ENCODE measurements at regions not wholly inside any gene's neighbourhood (a gene's known extent, or its start where the extent isn't known, plus 50 kb on each side); places are given as distances from the start of the nearest gene placed in this dataset.

DNA sequence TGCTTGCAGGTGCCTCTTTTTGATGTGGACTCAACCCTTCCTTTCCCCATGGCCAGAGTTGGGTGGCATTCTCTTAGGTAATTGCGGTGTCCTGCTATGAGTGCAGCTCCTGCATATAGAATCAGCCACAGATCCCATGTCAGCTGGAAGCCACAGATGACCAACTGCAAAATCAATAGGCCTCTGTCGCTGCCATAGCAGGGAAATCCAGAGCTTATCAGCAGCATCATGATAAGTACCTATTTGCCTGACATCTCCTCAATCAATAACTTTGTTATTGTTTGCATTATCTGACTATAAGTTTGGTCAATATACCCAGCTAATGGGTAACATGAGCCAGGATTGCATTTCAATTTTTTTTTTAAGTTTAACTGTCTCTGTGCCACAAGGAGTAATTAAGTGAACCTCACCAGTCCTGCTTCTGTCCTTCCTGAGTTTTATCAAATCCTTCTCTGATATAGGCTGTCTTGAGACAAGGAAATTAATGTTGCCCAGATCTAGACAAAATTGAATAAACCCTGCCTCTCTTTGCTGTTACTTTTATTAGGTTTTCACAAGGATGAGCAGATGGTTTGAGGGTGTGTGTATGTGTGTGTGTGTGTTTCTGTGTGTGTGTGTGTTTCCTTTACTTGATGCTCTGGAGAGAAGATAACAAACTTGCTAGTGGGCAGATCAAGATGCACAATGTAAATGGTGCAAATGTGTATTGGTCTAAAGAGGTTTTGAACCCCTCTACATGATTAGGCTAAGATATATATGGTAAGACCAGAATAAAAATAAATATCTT is 59.6 kb upstream of the CREB1 start:
- in situ Hi-C loops (cut with MboI; ENCODE audit: low sequenced_read_pairs), result loop anchor here (5.0 to 10.0 kb wide), 4 partner anchors 308 to 775 kb away; no protein-coding TSS in a partner anchor
- no peak for TF ChIP-seq FOS (IDR thresholded peaks at IDR 0.05; ENCODE audit: low read depth, low read length)
- TF ChIP-seq MAZ (IDR thresholded peaks at IDR 0.05; ENCODE audit: borderline replicate concordance, low read depth, low read length), result no peak
- no peak for TF ChIP-seq NFE2L2 (IDR thresholded peaks at IDR 0.05; ENCODE audit: low read depth, low read length)
- TF ChIP-seq CEBPB (IDR thresholded peaks at IDR 0.05; ENCODE audit: low read depth, low read length), result no peak
- TF ChIP-seq POLR2A (IDR thresholded peaks at IDR 0.05; ENCODE audit: low read depth, low read length), result no peak
- TF ChIP-seq, protein P1, sequence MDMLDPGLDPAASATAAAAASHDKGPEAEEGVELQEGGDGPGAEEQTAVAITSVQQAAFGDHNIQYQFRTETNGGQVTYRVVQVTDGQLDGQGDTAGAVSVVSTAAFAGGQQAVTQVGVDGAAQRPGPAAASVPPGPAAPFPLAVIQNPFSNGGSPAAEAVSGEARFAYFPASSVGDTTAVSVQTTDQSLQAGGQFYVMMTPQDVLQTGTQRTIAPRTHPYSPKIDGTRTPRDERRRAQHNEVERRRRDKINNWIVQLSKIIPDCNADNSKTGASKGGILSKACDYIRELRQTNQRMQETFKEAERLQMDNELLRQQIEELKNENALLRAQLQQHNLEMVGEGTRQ (IDR thresholded peaks at IDR 0.05; ENCODE audit: low read depth, low read length), result no peak
- no peak for TF ChIP-seq RAD21 (IDR thresholded peaks at IDR 0.05; ENCODE audit: low read length)
- no peak for TF ChIP-seq BHLHE40 (IDR thresholded peaks at IDR 0.05; ENCODE audit: low read depth, low read length)
- no peak for TF ChIP-seq MAFK (IDR thresholded peaks at IDR 0.05; ENCODE audit: low read depth, low read length)
- TF ChIP-seq RFX5 (IDR thresholded peaks at IDR 0.05; ENCODE audit: low read depth, low read length), result no peak
- TF ChIP-seq CHD1 (IDR thresholded peaks at IDR 0.05; ENCODE audit: low read depth, low read length), result no peak
- no peak for TF ChIP-seq SMC3 (IDR thresholded peaks at IDR 0.05; ENCODE audit: low read depth, low read length)
- TF ChIP-seq RCOR1 (IDR thresholded peaks at IDR 0.05; ENCODE audit: insufficient replicate concordance, low read length), result no peak
- no peak for TF ChIP-seq MXI1 (IDR thresholded peaks at IDR 0.05; ENCODE audit: borderline replicate concordance, low read depth, low read length)
- TF ChIP-seq, protein P2, sequence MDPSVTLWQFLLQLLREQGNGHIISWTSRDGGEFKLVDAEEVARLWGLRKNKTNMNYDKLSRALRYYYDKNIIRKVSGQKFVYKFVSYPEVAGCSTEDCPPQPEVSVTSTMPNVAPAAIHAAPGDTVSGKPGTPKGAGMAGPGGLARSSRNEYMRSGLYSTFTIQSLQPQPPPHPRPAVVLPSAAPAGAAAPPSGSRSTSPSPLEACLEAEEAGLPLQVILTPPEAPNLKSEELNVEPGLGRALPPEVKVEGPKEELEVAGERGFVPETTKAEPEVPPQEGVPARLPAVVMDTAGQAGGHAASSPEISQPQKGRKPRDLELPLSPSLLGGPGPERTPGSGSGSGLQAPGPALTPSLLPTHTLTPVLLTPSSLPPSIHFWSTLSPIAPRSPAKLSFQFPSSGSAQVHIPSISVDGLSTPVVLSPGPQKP (IDR thresholded peaks at IDR 0.05; ENCODE audit: borderline replicate concordance, low read depth, low read length), result no peak

More for the DNA sequence above, 59.6 kb upstream of the CREB1 start:
- Histone ChIP-seq H3K27ac (ENCODE audit: insufficient read depth, low read length) (no peak overlapping the region), H4K20me1 (ENCODE audit: insufficient read depth, low read length) (no peaks in the 10 kb centered on the region), H3K14ac (replicated peaks; ENCODE audit: low read depth, low read length) (no peak overlapping the region; the same call in 1 of the 2 replicates), H2BK120ac (ENCODE audit: low read depth, low read length) (peak overlapping the region; percentile 23; the same call in 1 of the 2 replicates), H2AFZ (replicated peaks; ENCODE audit: low read length, poor library complexity) (no peak overlapping the region), H3K27me3 (ENCODE audit: control insufficient read depth, insufficient read depth, low read length) (no peaks in the 10 kb centered on the region), H3K23ac (ENCODE audit: low read depth, low read length) (no peak overlapping the region), H2BK20ac (ENCODE audit: low read depth, low read length) (peak overlapping the region; percentile 52; the same call in 1 of the 2 replicates), H3K9me1 (ENCODE audit: insufficient read depth, low read length) (peaks cover 6% of the 10 kb centered on the region; the same call in 1 of the 2 replicates), H3K9ac (ENCODE audit: low read depth, low read length) (no peak overlapping the region), H3K4me3 (ENCODE audit: insufficient read depth, low read depth, low read length) (no peak overlapping the region), H4K91ac (ENCODE audit: insufficient read depth, low read depth, low read length) (peak overlapping the region; percentile 7; the same call in 1 of the 2 replicates), H3K36me3 (ENCODE audit: control insufficient read depth, insufficient read depth, low read length) (no peaks in the 10 kb centered on the region), H3K9me3 (ENCODE audit: control insufficient read depth, insufficient read depth, low read length) (no peaks in the 10 kb centered on the region), H2BK5ac (ENCODE audit: low read depth, low read length, poor library complexity, severe bottlenecking) (no peak overlapping the region), H2AK5ac (ENCODE audit: low read depth, low read length) (peak overlapping the region; percentile 50; the same call in 1 of the 2 replicates), H3K18ac (ENCODE audit: low read depth, low read length) (no peak overlapping the region), H3K56ac (ENCODE audit: extremely low read depth, insufficient read depth, low read length) (no peak overlapping the region), H4K5ac (ENCODE audit: low read depth, low read length) (no peak overlapping the region), H3K79me1 (ENCODE audit: low read depth in 1 of 2, low read length in 2 of 2) (peaks cover 0 to 13% of the 10 kb centered on the region in 2 experiments; a peak in 1 of 4 replicates), H4K8ac (ENCODE audit: low read depth in 2 of 2, low read length in 2 of 2) (no peak overlapping the region), H2AK9ac (replicated peaks; ENCODE audit: low read depth, low read length, poor library complexity) (no peak overlapping the region), H3K4me2 (ENCODE audit: low read depth, low read length) (no peak overlapping the region), H3K4me1 (ENCODE audit: control insufficient read depth, insufficient read depth, low read length) (peaks cover 12% of the 10 kb centered on the region), H2BK15ac (ENCODE audit: low read depth, low read length) (peak overlapping the region; percentile 75; the same call in 2 of the 3 replicates), H3K4ac (ENCODE audit: low read depth, low read length) (no peak overlapping the region)
- no peak for DNase-seq
- no peak for ATAC-seq (ENCODE audit: low read depth)
- CTCF ChIA-PET, result interaction anchor here (1.0 kb wide), 1 partner anchor 211 kb away, joined by 4 read pairs; no protein-coding TSS in a partner anchor
- intact Hi-C loops (cut with micrococcal nuclease), result loop anchor here (5.0 kb wide), 2 partner anchors 348 to 398 kb away; no protein-coding TSS in a partner anchor
- dilution Hi-C loops (cut with HindIII; ENCODE audit: low sequenced_read_pairs, unreplicated experiment), result no loop called here
- BruUV-seq (replicated peaks), result no TSS peak
- POLR2A ChIA-PET (ENCODE audit: unreplicated experiment), result interaction anchor here (1.0 kb wide), 1 partner anchor 214 kb away, joined by 4 read pairs; no protein-coding TSS in a partner anchor
- 100% methylated on average over 1 of the region's 2 CpGs; no CpG with 5 or more reads in 1 of the 2 experiments for WGBS, 2 experiments (ENCODE audit: extremely low coverage in 2 of 2, insufficient read length in 1 of 2)

Measured in IMR-90 (cell line).